Mucosa of rectum (tissue), 2 donors: ENCODE measurements at regions not wholly inside any gene's neighbourhood (a gene's known extent, or its start where the extent isn't known, plus 50 kb on each side); places are given as distances from the start of the nearest gene placed in this dataset.

ENCODE experiments used
- H3K27ac ChIP-seq, 2 donors: one replicate each; pipeline ENCODE4 v1.7.0; 2013; ENCODE audit warnings: inconsistent platforms in 2 of 2, low read depth in 2 of 2, low read length in 2 of 2
- H3K27me3 ChIP-seq, 2 donors: one replicate each; pipeline ENCODE4 v1.7.0; 2013; ENCODE audit warnings: low read length in 2 of 2; ENCODE audit not compliant: control insufficient read depth in 2 of 2, insufficient read depth in 2 of 2
- H3K36me3 ChIP-seq, 2 donors: one replicate each; pipeline ENCODE4 v1.7.0; 2013; ENCODE audit warnings: low read length in 2 of 2; ENCODE audit not compliant: control insufficient read depth in 2 of 2, insufficient read depth in 2 of 2
- H3K4me1 ChIP-seq, 2 donors: one replicate each; pipeline ENCODE4 v1.7.0; 2013; ENCODE audit warnings: low read length in 2 of 2, mild to moderate bottlenecking in 1 of 2; ENCODE audit not compliant: control insufficient read depth in 2 of 2, insufficient read depth in 2 of 2
- H3K4me3 ChIP-seq, 2 donors: one replicate each; pipeline ENCODE4 v1.7.0; 2013; ENCODE audit warnings: low read length in 2 of 2
- H3K9ac ChIP-seq, 2 donors: one replicate each; pipeline ENCODE4 v1.7.0; 2013; ENCODE audit warnings: low read length in 2 of 2, low read depth in 1 of 2, mild to moderate bottlenecking in 1 of 2
- H3K9me3 ChIP-seq, 2 donors: one replicate each; pipeline ENCODE4 v1.7.0; 2013; ENCODE audit warnings: low read length in 2 of 2; ENCODE audit not compliant: control insufficient read depth in 2 of 2
- donor health status: healthy.
- donor health status: Normal muscosa, but diverticular disease.

DNA sequence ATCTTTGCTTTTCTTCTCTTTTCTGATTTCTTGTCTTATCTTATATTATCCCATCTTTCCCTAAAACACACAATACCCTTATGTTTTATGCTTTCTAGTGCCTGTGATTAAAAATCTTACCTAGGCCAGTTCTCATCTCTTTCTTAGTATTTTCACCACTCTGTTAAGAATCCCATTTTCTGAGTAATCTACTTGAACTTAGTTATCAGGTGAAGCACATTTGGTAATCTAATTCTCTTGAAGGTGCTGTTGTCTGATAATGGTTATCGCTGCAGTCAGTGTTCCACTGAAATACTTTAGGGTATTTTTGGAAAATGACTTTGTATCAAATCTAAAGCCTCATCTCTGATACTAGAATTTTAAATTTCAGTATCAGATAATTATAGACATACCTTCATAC lies 192.5 kb upstream of the MAN1A1 start:
- Histone ChIP-seq H3K9ac (no peak overlapping the region), H3K9me3 (no peaks in the 10 kb centered on the region), H3K27ac (no peak overlapping the region), H3K36me3 (no peaks in the 10 kb centered on the region), H3K4me3 (no peak overlapping the region), H3K27me3 (no peaks in the 10 kb centered on the region), H3K4me1 (peaks cover 0 to 3% of the 10 kb centered on the region in 2 donors)

DNA sequence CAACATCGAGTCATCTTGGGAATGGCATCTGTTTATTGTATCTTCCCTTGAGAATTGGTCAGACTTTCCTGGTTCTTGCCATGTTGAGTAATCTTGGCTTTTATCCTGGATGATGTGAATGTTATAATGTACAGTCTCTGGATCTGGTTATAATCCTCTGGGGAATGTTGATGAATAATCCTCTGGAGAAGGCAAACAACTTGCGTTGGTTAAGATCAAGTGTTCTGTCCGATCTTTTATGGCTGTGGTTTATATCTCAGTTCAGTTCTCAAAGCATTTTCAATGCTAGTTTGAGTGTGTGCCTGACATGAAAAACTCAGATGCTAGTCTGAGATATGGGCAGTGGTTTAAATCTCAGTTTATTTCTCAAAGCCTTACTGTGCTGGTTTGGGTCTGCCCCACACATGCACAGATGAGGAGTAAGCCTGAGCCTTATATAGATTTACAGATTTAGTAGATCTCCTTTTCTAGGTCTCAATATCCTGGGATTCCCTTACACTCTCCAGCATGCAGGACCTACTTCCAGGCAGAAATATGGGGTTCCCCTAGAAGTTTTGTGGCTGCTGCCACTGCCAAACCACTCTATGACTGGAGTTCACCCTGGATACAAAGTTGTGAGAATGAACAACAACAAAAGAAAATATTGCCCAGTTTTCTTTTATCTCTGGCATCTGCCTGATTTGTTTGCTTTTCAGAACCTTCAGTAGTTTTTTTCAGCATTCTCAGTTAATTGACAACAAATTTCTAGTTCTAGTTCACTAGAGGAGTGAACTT lies 191.8 kb upstream of the MAN1A1 start:
- no peaks in the 10 kb centered on the region for H3K9me3 ChIP-seq
- no peak overlapping the region for H3K4me3 ChIP-seq
- H3K27ac ChIP-seq: no peak overlapping the region
- H3K4me1 ChIP-seq: peaks cover 0 to 3% of the 10 kb centered on the region in 2 donors
- no peak overlapping the region for H3K9ac ChIP-seq
- no peaks in the 10 kb centered on the region for H3K36me3 ChIP-seq
- no peaks in the 10 kb centered on the region for H3K27me3 ChIP-seq

DNA sequence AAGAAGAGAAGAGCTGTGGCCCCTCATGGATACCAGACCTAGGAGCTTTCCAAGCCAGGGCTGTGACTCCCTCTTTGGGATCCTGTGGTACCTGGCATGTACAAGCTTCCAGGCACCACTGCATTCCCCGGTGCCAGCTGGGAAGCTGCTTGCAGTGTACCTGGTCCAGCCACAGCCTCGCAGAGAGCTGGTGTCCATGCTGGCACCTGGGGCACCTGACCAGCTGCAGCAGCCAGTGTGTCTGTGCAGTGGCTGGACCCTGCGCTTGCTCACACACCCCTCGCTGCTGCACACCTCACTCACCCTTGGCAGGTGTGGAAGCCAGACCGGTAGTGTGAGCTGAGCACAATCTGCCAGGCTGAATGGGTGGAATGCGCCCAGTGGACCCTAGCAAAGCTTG lies 190.9 kb upstream of the MAN1A1 start:
- H3K27me3 ChIP-seq: no peaks in the 10 kb centered on the region
- no peak overlapping the region for H3K4me3 ChIP-seq
- no peaks in the 10 kb centered on the region for H3K36me3 ChIP-seq
- H3K9me3 ChIP-seq: no peaks in the 10 kb centered on the region
- peaks cover 0 to 3% of the 10 kb centered on the region in 2 donors for H3K4me1 ChIP-seq
- H3K27ac ChIP-seq: no peak overlapping the region
- H3K9ac ChIP-seq: no peak overlapping the region

DNA sequence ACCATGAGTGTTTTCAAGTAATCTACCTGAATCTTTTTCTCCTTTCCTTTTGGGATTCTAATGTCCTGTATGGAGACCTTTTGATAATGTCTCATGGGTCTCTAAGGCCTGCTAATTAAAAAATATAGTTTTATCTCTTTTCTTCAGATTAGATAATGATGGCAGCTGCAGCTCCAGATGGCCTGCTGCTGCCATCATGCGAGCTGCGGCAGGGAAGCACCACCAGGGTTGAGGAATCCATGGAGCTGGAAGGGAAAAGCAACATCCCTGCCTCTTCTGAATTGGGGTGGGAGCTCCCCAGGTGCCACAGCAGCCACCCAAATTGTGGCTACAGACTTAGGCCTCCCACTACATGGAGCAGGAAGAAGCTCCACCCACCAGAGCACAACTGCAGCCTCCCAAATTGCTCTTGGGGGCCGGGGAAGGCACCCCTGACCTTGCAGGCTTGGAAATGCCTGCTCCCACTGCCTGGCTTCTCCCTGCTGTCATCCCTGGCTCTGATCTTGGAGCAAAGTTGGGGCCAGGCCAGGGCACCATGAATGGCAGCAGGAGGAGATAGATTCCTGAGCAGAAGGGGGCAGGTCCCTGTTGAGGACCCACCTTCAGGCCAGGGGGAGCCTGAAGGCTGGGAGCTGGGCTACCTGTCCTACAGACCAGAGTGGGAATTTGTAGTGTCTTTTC lies 189.6 kb upstream of the MAN1A1 start:
- H3K27ac ChIP-seq: no peak overlapping the region
- peaks cover 0 to 3% of the 10 kb centered on the region in 2 donors for H3K4me1 ChIP-seq
- H3K9ac ChIP-seq: no peak overlapping the region
- H3K27me3 ChIP-seq: no peaks in the 10 kb centered on the region
- H3K36me3 ChIP-seq: no peaks in the 10 kb centered on the region
- no peak overlapping the region for H3K4me3 ChIP-seq
- H3K9me3 ChIP-seq: no peaks in the 10 kb centered on the region

DNA sequence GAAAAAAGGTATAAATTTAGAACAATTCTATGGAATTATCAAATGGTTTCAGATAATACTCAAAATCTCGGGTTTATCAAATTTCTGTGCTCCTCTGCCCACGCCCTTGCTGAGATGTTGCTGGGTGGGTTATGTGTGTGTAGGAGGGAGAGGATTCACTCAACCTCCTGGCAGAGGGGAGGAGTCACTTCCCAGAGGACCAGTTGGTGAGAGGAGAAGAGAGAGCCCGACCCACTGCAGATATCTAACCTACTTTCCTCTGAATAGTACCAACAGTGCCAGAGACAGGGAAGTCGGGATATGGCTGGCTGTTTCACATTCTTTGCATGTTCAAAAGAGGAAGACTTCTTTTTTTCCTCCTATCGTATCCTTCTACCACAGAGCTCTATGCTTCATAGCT lies 187.1 kb upstream of the MAN1A1 start:
- Histone ChIP-seq H3K36me3 (no peaks in the 10 kb centered on the region), H3K9ac (no peak overlapping the region)

DNA sequence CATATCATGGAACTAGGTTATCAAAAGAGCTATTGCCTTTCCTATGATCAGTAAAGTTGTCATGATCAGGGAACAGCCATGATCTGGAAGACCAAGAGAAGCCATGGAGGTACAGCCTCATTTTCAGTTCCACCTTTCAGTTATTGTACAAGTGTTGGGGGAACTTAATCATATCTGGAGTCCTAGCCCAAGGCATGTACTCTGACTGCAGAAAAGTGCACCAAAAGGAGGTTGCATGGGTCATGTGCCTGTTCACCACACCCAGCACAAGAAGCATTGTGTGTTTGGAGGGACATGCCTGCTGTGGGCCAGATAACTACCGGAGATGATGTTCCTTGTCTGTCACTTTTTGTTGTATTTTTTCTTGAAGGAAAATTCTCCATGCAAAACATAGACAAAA lies 185.8 kb upstream of the MAN1A1 start:
- Histone ChIP-seq H3K9me3 (no peaks in the 10 kb centered on the region), H3K27ac (no peak overlapping the region), H3K36me3 (no peaks in the 10 kb centered on the region), H3K4me3 (no peak overlapping the region), H3K9ac (no peak overlapping the region), H3K4me1 (peaks cover 0 to 4% of the 10 kb centered on the region in 2 donors), H3K27me3 (no peaks in the 10 kb centered on the region)

More for the DNA sequence above, 187.1 kb upstream of the MAN1A1 start:
- peaks cover 0 to 7% of the 10 kb centered on the region in 2 donors for H3K4me1 ChIP-seq
- no peak overlapping the region for H3K4me3 ChIP-seq
- H3K27me3 ChIP-seq: no peaks in the 10 kb centered on the region
- no peak overlapping the region for H3K27ac ChIP-seq
- H3K9me3 ChIP-seq: no peaks in the 10 kb centered on the region

DNA sequence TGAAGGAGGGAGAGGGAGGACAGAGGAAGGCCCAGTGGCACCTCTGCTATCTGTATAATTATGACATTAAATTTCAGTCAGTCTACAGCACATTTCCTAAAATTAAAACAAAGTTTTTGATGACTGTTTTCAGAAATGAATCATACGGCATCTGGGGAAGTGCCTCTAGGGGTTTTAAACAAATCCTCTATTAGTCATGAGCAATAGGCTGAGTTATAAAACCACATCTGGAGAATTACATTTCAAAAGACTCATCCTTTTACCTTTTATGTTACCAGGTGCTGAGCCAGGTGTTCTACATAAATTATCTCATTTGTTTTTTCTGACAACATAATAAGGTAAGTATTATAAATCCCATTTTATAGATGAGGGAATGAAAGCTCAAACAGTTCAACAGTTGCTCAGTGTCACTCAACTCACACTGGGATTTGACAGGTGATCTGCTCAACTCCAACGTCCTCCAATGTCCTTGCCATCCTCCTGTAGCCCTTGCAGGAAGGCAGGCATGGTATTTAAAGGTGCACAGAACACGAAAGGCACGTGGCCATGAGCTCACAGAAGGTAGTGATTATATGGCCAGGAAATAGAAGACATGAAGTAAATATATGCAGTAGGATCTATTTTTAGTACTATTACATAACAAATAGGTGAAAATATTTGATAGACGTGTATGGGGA lies 184.2 kb upstream of the MAN1A1 start:
- H3K4me3 ChIP-seq: no peak overlapping the region
- H3K4me1 ChIP-seq: peaks cover 0 to 4% of the 10 kb centered on the region in 2 donors
- no peaks in the 10 kb centered on the region for H3K36me3 ChIP-seq
- H3K9me3 ChIP-seq: no peaks in the 10 kb centered on the region
- H3K9ac ChIP-seq: peak overlapping the region in 1 of 2 donors; percentile 21
- H3K27me3 ChIP-seq: no peaks in the 10 kb centered on the region
- H3K27ac ChIP-seq: no peak overlapping the region

DNA sequence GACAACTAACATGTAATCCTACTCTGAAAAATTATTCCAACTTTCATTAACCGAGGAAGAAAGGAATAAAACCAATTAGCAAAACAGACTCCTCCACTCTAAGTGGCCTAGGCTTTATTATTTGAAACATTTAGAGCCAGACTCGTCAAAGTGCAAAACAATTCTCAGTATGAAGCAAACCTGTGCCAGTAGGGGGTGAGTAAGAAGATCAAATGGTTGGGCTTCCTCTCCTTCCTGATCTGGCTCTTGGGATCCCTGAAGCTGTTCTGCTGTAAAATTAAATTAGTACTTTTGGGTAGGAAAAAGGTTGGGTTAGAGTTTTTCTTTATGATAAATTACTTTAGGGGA lies 177.6 kb upstream of the MAN1A1 start:
- no peak overlapping the region for H3K9ac ChIP-seq
- H3K4me3 ChIP-seq: no peak overlapping the region
- no peaks in the 10 kb centered on the region for H3K4me1 ChIP-seq
- H3K36me3 ChIP-seq: no peaks in the 10 kb centered on the region
- no peaks in the 10 kb centered on the region for H3K9me3 ChIP-seq
- H3K27me3 ChIP-seq: no peaks in the 10 kb centered on the region
- H3K27ac ChIP-seq: no peak overlapping the region

DNA sequence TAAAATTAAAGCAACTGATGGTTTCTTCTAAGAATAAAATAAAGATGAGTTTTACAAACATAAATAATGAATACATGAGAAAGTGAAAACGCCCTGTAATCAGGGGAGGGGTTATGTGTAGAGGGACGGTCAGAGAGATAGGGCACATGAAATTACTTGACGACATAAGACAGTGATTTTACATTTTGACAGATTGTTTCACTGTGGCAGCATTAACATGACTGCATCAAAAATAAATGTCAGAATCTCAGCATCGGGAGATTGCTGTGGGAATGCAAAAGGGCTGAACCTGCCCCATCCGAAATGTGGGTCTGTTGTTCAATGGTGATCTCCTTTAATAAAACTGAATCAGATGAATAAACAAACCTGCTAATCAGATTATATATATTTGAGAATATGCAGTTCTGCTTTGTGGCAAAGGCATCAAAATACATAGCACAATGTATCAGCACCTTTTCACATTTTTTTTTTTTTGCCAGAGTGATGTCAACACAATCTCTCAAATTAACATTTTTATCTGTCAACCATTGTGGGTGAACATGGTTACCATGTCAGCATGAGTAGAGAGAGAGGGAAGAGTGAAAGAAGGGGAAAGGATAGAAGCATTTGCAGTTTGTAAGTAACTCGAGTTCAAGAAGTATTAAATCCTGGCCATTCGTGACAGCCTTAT lies 177.1 kb upstream of the MAN1A1 start:
- no peak overlapping the region for H3K27ac ChIP-seq
- no peaks in the 10 kb centered on the region for H3K9me3 ChIP-seq
- H3K4me3 ChIP-seq: no peak overlapping the region
- H3K27me3 ChIP-seq: no peaks in the 10 kb centered on the region
- H3K36me3 ChIP-seq: no peaks in the 10 kb centered on the region
- no peak overlapping the region for H3K9ac ChIP-seq
- H3K4me1 ChIP-seq: no peaks in the 10 kb centered on the region

DNA sequence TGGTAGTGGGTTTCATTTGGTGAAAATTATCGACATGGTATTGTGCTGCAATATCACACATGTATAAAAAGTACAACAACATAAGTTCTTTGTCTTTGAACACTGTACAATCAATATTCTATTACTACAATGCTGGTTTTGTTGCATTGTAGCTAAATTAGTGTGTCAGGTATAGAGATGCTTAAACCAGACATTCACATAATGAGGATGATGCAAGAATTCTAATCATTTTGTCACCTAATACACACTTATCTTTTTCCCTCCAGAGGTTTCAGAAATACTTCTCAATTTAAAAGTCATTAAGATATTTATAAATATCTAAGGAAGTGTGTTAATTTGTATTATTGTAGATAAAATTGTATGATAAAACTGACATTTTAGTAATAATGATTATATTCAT lies 174.8 kb upstream of the MAN1A1 start:
- Histone ChIP-seq H3K36me3 (no peaks in the 10 kb centered on the region), H3K4me3 (no peak overlapping the region), H3K27me3 (no peaks in the 10 kb centered on the region), H3K9ac (no peak overlapping the region), H3K4me1 (no peaks in the 10 kb centered on the region), H3K9me3 (no peaks in the 10 kb centered on the region), H3K27ac (no peak overlapping the region)
